Upper lobe of left lung (tissue), 4 donors: ENCODE measurements at regions not wholly inside any gene's neighbourhood (a gene's known extent, or its start where the extent isn't known, plus 50 kb on each side); places are given as distances from the start of the nearest gene placed in this dataset.

Experiments
- CTCF ChIP-seq, 6 experiments: fragments of 450-650 bp in 4 of 6; fragments of 200-600 bp in 2 of 6; sonication (generic) in 2 of 6; IDR thresholded peaks; one replicate each; pipeline ENCODE4 v1.5.1; 2016 to 2019; ENCODE audit warnings: antibody characterized with exemption in 6 of 6
- POLR2A ChIP-seq, 4 donors: fragments of 450-650 bp; IDR thresholded peaks; one replicate each; pipeline ENCODE4 v1.5.1; 2016 to 2017; ENCODE audit warnings: antibody characterized with exemption in 4 of 4, mild to moderate bottlenecking in 2 of 4
- POLR2AphosphoS5 ChIP-seq, 2 donors: sonication (generic); formaldehyde crosslinking; IDR thresholded peaks; one replicate each; pipeline ENCODE4 v1.5.1; 2017; ENCODE audit warnings: antibody characterized with exemption in 2 of 2

GRCh38 chr2:151053661-151053990 is 208.0 kb downstream of the RBM43 start:
- no peak for TF ChIP-seq CTCF (IDR thresholded peaks at IDR 0.05)
- no peak for TF ChIP-seq POLR2AphosphoS5 (IDR thresholded peaks at IDR 0.05)
- TF ChIP-seq POLR2A (IDR thresholded peaks at IDR 0.05), result no peak
